ENCODE measurements at regions not wholly inside any gene's neighbourhood (a gene's known extent, or its start where the extent isn't known, plus 50 kb on each side); places are given as distances from the start of the nearest gene placed in this dataset.

DNA sequence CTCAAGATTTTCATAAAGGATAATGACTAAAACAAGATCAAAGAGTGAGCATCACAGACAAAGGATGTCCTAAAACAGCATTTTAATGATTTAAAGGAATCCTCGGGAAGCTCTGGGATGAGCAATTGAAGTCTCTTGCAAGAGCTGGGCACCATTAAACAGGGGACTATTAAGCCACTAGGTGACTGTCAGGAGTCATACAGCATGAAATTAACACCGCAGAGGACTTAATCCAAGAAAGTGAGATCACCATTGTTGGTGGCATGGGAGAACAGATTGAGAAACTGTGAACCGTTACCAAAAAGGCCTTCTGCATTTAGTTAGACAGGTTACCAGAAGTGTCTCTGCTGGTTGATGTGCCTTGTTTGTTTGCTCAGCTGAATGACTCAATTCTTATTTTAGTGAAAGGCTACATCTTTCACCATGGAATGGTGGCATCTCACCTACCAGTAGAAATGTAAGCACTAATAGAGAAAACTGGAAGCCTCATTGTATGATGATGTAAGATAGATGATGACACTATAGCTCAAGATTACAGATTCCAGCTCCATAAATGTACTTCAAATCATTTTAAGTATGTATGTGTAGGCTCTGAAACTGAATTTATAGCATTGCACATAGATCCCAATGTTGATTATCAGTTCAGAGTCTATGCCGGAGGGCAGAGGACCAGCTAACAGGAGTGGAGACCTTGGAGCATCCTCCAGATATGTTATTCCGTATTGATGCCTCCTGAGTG lies 427.6 kb downstream of the SUCLG1 start:
- no peak for FAIRE-seq
- no peak overlapping the region for H3K9ac ChIP-seq (ENCODE audit: low read length in 3 of 3)

DNA sequence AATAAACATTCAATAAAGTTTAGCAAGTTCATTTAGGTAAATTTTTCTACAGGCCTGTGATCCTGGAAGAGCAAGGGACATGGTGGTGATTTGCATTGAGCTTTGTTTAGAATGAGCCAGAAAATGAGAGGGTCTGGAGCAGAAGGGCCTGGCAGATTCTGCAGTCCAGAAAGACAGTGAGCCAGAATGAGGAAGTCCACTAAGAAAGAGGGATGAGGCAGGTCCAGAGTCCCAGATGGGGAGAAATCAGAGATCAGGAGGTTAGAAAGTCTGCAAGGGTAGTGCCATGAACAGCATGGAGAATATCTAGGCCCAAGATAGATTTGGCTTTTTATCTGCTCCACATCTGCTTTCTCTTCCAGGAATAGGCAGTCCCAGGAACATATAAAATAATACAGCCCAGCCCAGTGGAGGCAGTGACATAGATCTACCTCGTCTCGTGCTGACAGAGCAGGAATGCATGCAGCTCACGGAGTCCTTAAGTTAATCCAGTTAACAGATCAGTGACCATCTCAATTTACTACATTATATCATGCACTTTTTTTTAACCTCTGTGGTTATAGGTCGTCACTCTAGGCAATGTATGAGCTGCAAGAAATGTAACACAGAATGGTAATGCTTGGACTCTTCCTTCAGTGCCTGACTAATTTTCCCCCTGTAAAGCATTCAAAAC lies 429.0 kb downstream of the SUCLG1 start:
- H3K9me3 ChIP-seq (ENCODE audit: control insufficient read depth in 2 of 3, insufficient read depth in 1 of 3, low read length in 3 of 3), result no peaks in the 10 kb centered on the region
- H3K4me1 ChIP-seq (ENCODE audit: control insufficient read depth in 2 of 3, insufficient read depth in 2 of 3, low read depth in 1 of 3, low read length in 3 of 3), result no peaks in the 10 kb centered on the region
- intact Hi-C loops (cut with DNase I), result no loop called here
- no peaks in the 10 kb centered on the region for H3K36me3 ChIP-seq (ENCODE audit: control insufficient read depth in 2 of 3, insufficient read depth in 3 of 3, low read length in 3 of 3)
- no peak overlapping the region for H3K4me3 ChIP-seq (ENCODE audit: low read length in 3 of 3)
- TF ChIP-seq, protein P1, sequence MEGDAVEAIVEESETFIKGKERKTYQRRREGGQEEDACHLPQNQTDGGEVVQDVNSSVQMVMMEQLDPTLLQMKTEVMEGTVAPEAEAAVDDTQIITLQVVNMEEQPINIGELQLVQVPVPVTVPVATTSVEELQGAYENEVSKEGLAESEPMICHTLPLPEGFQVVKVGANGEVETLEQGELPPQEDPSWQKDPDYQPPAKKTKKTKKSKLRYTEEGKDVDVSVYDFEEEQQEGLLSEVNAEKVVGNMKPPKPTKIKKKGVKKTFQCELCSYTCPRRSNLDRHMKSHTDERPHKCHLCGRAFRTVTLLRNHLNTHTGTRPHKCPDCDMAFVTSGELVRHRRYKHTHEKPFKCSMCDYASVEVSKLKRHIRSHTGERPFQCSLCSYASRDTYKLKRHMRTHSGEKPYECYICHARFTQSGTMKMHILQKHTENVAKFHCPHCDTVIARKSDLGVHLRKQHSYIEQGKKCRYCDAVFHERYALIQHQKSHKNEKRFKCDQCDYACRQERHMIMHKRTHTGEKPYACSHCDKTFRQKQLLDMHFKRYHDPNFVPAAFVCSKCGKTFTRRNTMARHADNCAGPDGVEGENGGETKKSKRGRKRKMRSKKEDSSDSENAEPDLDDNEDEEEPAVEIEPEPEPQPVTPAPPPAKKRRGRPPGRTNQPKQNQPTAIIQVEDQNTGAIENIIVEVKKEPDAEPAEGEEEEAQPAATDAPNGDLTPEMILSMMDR (IDR thresholded peaks at IDR 0.05; ENCODE audit: borderline replicate concordance, extremely low read depth, insufficient read depth), result no peak
- no peaks in the 10 kb centered on the region for H3K27me3 ChIP-seq (ENCODE audit: control insufficient read depth, insufficient read depth, low read length)
- H3K9ac ChIP-seq (ENCODE audit: low read length in 3 of 3), result no peak overlapping the region
- FAIRE-seq (no peak), DNase-seq (no peak)
- no peak overlapping the region for H3K27ac ChIP-seq (ENCODE audit: low read depth in 2 of 2, low read length in 2 of 2)

More for the DNA sequence above, 427.6 kb downstream of the SUCLG1 start:
- H3K36me3 ChIP-seq (ENCODE audit: control insufficient read depth in 2 of 3, insufficient read depth in 3 of 3, low read length in 3 of 3), result no peaks in the 10 kb centered on the region
- DNase-seq, result no peak
- no peak overlapping the region for H3K27ac ChIP-seq (ENCODE audit: low read depth in 2 of 2, low read length in 2 of 2)
- H3K4me1 ChIP-seq (ENCODE audit: control insufficient read depth in 2 of 3, insufficient read depth in 2 of 3, low read depth in 1 of 3, low read length in 3 of 3), result no peaks in the 10 kb centered on the region
- H3K9me3 ChIP-seq (ENCODE audit: control insufficient read depth in 2 of 3, insufficient read depth in 1 of 3, low read length in 3 of 3), result no peaks in the 10 kb centered on the region
- intact Hi-C loops (cut with DNase I), result no loop called here
- no peak overlapping the region for H3K4me3 ChIP-seq (ENCODE audit: low read length in 3 of 3)
- TF ChIP-seq, protein P1 (IDR thresholded peaks at IDR 0.05; ENCODE audit: borderline replicate concordance, extremely low read depth, insufficient read depth), result no peak
- H3K27me3 ChIP-seq (ENCODE audit: control insufficient read depth, insufficient read depth, low read length), result no peaks in the 10 kb centered on the region

- H3K9ac ChIP-seq (ENCODE audit: low read length in 3 of 3), result no peak overlapping the region
- no peak overlapping the region for H3K4me3 ChIP-seq (ENCODE audit: low read length in 3 of 3)
- no peaks in the 10 kb centered on the region for H3K27me3 ChIP-seq (ENCODE audit: control insufficient read depth, insufficient read depth, low read length)
- intact Hi-C loops (cut with DNase I), result no loop called here
- H3K27ac ChIP-seq (ENCODE audit: low read depth in 2 of 2, low read length in 2 of 2), result no peak overlapping the region
- no peak for FAIRE-seq
- DNase-seq, result no peak
- TF ChIP-seq, protein P1 (IDR thresholded peaks at IDR 0.05; ENCODE audit: borderline replicate concordance, extremely low read depth, insufficient read depth), result no peak
- H3K4me1 ChIP-seq (ENCODE audit: control insufficient read depth in 2 of 3, insufficient read depth in 2 of 3, low read depth in 1 of 3, low read length in 3 of 3), result no peaks in the 10 kb centered on the region
- no peaks in the 10 kb centered on the region for H3K36me3 ChIP-seq (ENCODE audit: control insufficient read depth in 2 of 3, insufficient read depth in 3 of 3, low read length in 3 of 3)
- no peaks in the 10 kb centered on the region for H3K9me3 ChIP-seq (ENCODE audit: control insufficient read depth in 2 of 3, insufficient read depth in 1 of 3, low read length in 3 of 3)
Observed at GRCh38 chr2:84026818-84027217, 432.3 kb downstream of the SUCLG1 start.
